ENCODE measurements at regions not wholly inside any gene's neighbourhood (a gene's known extent, or its start where the extent isn't known, plus 50 kb on each side); places are given as distances from the start of the nearest gene placed in this dataset.

DNA sequence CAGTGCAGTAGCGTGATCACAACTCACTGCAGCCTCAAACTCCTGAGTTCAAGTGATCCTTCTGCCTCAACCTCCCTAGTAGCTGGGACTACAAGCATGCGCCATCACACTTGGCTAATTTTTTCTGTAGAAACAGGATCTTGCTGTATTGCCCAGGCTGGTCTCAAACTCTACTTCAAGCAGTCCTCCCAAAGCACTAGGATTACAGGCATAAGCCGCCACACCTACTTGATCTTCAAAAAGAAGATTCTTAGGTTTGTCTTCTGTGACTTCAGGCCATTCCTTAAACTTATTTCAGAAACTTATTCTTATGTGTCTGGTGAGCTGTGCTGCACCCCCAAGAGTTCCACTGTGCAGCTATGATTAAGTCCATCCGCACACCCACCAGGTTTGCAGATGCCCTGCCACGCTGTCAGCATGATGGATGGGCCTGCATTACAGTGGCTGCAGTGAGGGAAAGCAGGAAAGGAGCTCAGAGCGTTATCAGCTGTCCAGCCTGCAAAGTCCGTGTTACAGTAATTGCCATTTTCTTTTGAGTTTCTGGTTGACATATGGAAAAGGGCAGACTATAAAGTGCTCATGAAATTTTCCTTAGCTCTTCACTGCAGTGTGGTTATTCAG lies 146.6 kb downstream of the AASDH start:
- ATAC-seq (no peak), DNase-seq (no peak)
- intact Hi-C loops (cut with DNase I), result no loop called here
- H3K9me3 ChIP-seq, result no peaks in the 10 kb centered on the region
- H3K36me3 ChIP-seq, result no peaks in the 10 kb centered on the region
- peaks cover 0 to 2% (median 0%) of the 10 kb centered on the region in 7 donors for H3K27me3 ChIP-seq
- TF ChIP-seq, protein P1, sequence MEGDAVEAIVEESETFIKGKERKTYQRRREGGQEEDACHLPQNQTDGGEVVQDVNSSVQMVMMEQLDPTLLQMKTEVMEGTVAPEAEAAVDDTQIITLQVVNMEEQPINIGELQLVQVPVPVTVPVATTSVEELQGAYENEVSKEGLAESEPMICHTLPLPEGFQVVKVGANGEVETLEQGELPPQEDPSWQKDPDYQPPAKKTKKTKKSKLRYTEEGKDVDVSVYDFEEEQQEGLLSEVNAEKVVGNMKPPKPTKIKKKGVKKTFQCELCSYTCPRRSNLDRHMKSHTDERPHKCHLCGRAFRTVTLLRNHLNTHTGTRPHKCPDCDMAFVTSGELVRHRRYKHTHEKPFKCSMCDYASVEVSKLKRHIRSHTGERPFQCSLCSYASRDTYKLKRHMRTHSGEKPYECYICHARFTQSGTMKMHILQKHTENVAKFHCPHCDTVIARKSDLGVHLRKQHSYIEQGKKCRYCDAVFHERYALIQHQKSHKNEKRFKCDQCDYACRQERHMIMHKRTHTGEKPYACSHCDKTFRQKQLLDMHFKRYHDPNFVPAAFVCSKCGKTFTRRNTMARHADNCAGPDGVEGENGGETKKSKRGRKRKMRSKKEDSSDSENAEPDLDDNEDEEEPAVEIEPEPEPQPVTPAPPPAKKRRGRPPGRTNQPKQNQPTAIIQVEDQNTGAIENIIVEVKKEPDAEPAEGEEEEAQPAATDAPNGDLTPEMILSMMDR (IDR thresholded peaks at IDR 0.05), result no peak
- no peak overlapping the region for H3K4me3 ChIP-seq
- 67 to 71% methylated on average over 7 of the region's 7 CpGs for WGBS, 2 donors
- no peaks in the 10 kb centered on the region for H3K4me1 ChIP-seq
- H3K27ac ChIP-seq, result no peak overlapping the region

DNA sequence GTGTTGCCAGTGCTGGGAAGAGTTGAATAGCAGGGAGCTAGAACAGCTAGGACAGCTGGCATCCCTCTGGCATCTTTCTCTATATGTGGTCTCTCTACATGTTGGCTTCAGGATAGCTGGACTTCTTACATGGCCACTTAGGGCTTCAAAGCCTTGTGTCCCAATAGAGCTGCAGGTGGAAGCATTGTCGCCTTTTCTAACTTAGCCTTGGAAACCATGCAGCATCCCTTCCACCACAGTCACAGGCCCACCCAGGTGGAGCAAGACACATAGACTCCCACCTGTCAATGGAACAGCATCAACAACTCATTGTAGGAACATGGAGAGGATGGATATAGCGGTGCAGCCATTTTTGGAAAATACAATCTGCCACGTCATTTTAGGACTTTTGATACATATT lies 149.0 kb downstream of the AASDH start:
- no peaks in the 10 kb centered on the region for H3K36me3 ChIP-seq
- no peaks in the 10 kb centered on the region for H3K4me1 ChIP-seq
- DNase-seq, result no peak
- H3K4me3 ChIP-seq, result no peak overlapping the region
- H3K9me3 ChIP-seq, result no peaks in the 10 kb centered on the region
- H3K27ac ChIP-seq, result no peak overlapping the region
- intact Hi-C loops (cut with DNase I), result no loop called here
- ATAC-seq, result no peak
- WGBS, 2 donors, result 93 to 97% methylated on average over 3 of the region's 3 CpGs
- H3K27me3 ChIP-seq, result peaks cover 0 to 2% (median 0%) of the 10 kb centered on the region in 7 donors
- TF ChIP-seq, protein P1 (IDR thresholded peaks at IDR 0.05), result no peak

DNA sequence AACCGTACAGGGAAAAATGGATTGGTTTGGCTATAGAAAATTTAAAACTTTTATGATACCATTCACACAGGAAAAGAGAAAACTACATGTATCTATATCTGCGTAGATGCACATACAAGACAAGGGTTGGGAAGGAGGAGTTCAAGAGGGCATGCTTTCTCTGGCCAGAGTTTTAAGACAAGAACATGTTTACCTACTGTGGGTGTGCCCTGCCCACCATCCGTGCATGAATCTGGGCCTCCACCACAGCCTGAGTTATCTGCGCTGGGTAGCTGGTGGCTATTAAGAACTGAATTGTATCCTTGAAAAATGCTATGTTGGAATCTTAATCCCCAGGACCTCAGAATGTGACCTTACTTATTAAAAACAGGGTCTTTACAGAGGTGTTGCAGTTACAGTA lies 151.6 kb downstream of the AASDH start:
- 86 to 90% methylated on average over 4 of the region's 4 CpGs for WGBS, 2 donors
- intact Hi-C loops (cut with DNase I), result no loop called here
- ATAC-seq, result no peak

DNA sequence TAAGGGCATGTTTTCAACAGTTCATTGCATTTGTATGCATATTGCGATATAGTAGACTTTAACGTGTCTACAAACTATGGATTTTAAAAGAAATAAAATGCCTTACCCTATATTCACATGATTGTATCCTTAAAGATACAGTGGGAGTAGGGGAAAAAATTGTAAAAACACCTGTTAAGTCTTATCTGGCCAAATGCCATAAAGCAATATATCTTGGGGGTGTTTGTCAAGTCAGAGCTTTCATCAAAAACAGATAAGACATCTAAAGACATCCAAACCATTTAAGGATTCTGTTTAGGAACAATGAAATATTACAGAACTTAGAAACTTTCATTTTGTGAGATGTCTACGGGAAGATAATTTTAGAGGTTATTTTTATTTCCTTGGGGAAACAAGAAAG lies 152.3 kb downstream of the AASDH start:
- no peak overlapping the region for H3K27ac ChIP-seq
- peaks cover 0 to 13% (median 4%) of the 10 kb centered on the region in 11 donors for H3K9me3 ChIP-seq
- no peaks in the 10 kb centered on the region for H3K36me3 ChIP-seq
- no peaks in the 10 kb centered on the region for H3K4me1 ChIP-seq
- ATAC-seq, result no peak
- H3K27me3 ChIP-seq, result no peaks in the 10 kb centered on the region
- DNase-seq, result no peak
- intact Hi-C loops (cut with DNase I), result no loop called here
- WGBS, 2 donors, result 80 to 85% methylated on average over 3 of the region's 3 CpGs
- TF ChIP-seq, protein P1 (IDR thresholded peaks at IDR 0.05), result no peak
- H3K4me3 ChIP-seq, result no peak overlapping the region

More for the DNA sequence above, 151.6 kb downstream of the AASDH start:
- H3K27me3 ChIP-seq, result no peaks in the 10 kb centered on the region
- TF ChIP-seq, protein P1 (IDR thresholded peaks at IDR 0.05), result no peak
- H3K36me3 ChIP-seq, result no peaks in the 10 kb centered on the region
- H3K9me3 ChIP-seq, result peaks cover 0 to 13% (median 4%) of the 10 kb centered on the region in 11 donors
- no peaks in the 10 kb centered on the region for H3K4me1 ChIP-seq
- H3K27ac ChIP-seq, result no peak overlapping the region
- DNase-seq, result no peak
- no peak overlapping the region for H3K4me3 ChIP-seq

Data from heart right ventricle (tissue), 16 donors.